OCI-LY7 (cell line): ENCODE measurements at regions not wholly inside any gene's neighbourhood (a gene's known extent, or its start where the extent isn't known, plus 50 kb on each side); places are given as distances from the start of the nearest gene placed in this dataset.

ENCODE experiments used
- BruUV-seq: library from RNA; stranded (reverse); fragments of 400-500 nt; replicated peaks from 2 replicates; lab custom pipeline; 2021; lab: Mats Ljungman, UMichigan
- CTCF ChIA-PET: fragments of 300-600 bp; sonication (Branson Sonifier 250); formaldehyde crosslinking; loops from one replicate; lab custom pipeline; 2022; ENCODE audit warnings: antibody characterized with exemption; ENCODE audit not compliant: unreplicated experiment; lab: Charles Lee
- POLR2A ChIA-PET: fragments of 300-600 bp; sonication (Branson Sonifier 250); formaldehyde crosslinking; loops from one replicate; lab custom pipeline; 2022; ENCODE audit warnings: antibody characterized with exemption; lab: Charles Lee
- DNase-seq: peaks from one replicate; pipeline ENCODE4 v3.0.0-alpha.2; 2015; ENCODE audit warnings: low spot score
- H2AFZ ChIP-seq: fragments of 200-600 bp; sonication (generic), shearing (Covaris generic); 2 replicates; pipeline ENCODE4 v1.6.1; 2014; ENCODE audit warnings: mild to moderate bottlenecking, antibody characterized with exemption, low read length, moderate library complexity
- H3K27ac ChIP-seq: fragments of 200-600 bp; sonication (generic); 2 replicates; pipeline ENCODE4 v1.5.1; 2014; ENCODE audit warnings: mixed run types, low read depth, mild to moderate bottlenecking, moderate library complexity, low read length, inconsistent platforms; ENCODE audit not compliant: poor library complexity, severe bottlenecking
- H3K36me3 ChIP-seq: fragments of 200-600 bp; sonication (generic); 2 replicates; pipeline ENCODE4 v1.6.1; 2014; ENCODE audit warnings: mild to moderate bottlenecking, antibody characterized with exemption, low read length, moderate library complexity, mixed read lengths; ENCODE audit not compliant: insufficient read depth
- H3K4me1 ChIP-seq: fragments of 200-600 bp; sonication (generic); 2 replicates; pipeline ENCODE4 v1.5.1; 2014; ENCODE audit warnings: mild to moderate bottlenecking, low read length; ENCODE audit not compliant: insufficient read depth, poor library complexity, severe bottlenecking
- H3K4me2 ChIP-seq: fragments of 200-600 bp; sonication (generic); 2 replicates; pipeline ENCODE4 v1.6.1; 2014; ENCODE audit warnings: mild to moderate bottlenecking, low read length
- H3K4me3 ChIP-seq: fragments of 200-600 bp; sonication (generic); 2 replicates; pipeline ENCODE4 v1.5.1; 2014; ENCODE audit warnings: mild to moderate bottlenecking, low read depth, low read length; ENCODE audit not compliant: poor library complexity, severe bottlenecking
- H3K79me2 ChIP-seq: fragments of 200-600 bp; sonication (generic); 2 replicates; pipeline ENCODE4 v1.6.1; 2016; ENCODE audit warnings: low read depth, mild to moderate bottlenecking, low read length, moderate library complexity, mixed read lengths; ENCODE audit not compliant: insufficient read depth
- H3K9me2 ChIP-seq: fragments of 200-600 bp; sonication (generic); 2 replicates; pipeline ENCODE4 v1.6.1; 2016; ENCODE audit warnings: mild to moderate bottlenecking, low read length, mixed read lengths; ENCODE audit not compliant: insufficient read depth
- H3K9me3 ChIP-seq: fragments of 200-600 bp; sonication (generic); 2 replicates; pipeline ENCODE4 v1.6.1; 2014; ENCODE audit warnings: mild to moderate bottlenecking, mixed run types, low read length, mixed read lengths
- H4K20me1 ChIP-seq: fragments of 200-600 bp; sonication (generic); 2 replicates; pipeline ENCODE4 v1.6.1; 2014; ENCODE audit warnings: mild to moderate bottlenecking, antibody characterized with exemption, low read length, moderate library complexity, mixed read lengths; ENCODE audit not compliant: insufficient read depth
- CTCF ChIP-seq: fragments of 200-600 bp; sonication (generic); conservative IDR thresholded peaks from 2 replicates; pipeline ENCODE4 v1.5.1; 2014; ENCODE audit warnings: mild to moderate bottlenecking, antibody characterized with exemption, low read length, moderate library complexity, mixed read lengths
- EZH2phosphoT487 ChIP-seq: fragments of 200-600 bp; sonication (generic); IDR thresholded peaks from 2 replicates; pipeline ENCODE4 v1.6.1; 2018; ENCODE audit warnings: low read depth, borderline replicate concordance, mild to moderate bottlenecking, mixed run types, antibody characterized with exemption, low read length, moderate library complexity, mixed read lengths
- intact Hi-C: fragments of 100-400 bp; cut with micrococcal nuclease; formaldehyde crosslinking; loops from one replicate; pipeline ENCODE4 v1.10.0; 2022; ENCODE audit not compliant: unreplicated experiment

DNA sequence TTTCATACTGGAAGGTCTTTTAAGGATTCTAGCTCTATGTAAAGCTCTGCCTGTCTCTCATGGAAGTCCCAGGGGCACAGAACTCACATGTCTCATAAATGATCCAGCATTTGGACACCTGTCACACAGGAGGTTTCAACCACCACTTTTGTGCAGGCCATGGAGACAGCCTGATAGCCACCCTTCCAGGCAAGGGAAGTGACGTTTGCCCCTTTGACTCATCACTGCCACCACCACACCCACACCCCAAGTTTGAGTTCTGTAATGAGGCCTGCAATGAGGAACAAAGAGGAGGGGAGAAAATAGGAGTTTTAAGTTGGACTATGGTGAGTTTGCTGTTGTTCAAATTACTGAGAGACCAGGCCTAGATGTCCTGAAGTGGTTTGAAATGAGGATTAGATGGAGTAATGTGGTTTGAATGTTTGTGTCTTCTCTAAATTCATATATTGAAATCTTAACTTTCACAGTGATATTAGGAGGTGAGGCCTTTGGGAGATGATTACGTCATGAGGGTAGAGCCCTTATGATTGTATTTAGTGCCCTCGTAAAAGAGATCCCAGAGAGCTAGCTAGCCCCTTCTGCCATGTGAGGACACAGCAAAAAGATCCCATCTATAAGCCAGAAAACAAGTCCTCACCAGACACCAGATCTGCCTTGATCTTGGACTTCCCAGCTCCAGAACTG lies 175.3 kb upstream of the EPHA4 start:
- BruUV-seq: no TSS peak

DNA sequence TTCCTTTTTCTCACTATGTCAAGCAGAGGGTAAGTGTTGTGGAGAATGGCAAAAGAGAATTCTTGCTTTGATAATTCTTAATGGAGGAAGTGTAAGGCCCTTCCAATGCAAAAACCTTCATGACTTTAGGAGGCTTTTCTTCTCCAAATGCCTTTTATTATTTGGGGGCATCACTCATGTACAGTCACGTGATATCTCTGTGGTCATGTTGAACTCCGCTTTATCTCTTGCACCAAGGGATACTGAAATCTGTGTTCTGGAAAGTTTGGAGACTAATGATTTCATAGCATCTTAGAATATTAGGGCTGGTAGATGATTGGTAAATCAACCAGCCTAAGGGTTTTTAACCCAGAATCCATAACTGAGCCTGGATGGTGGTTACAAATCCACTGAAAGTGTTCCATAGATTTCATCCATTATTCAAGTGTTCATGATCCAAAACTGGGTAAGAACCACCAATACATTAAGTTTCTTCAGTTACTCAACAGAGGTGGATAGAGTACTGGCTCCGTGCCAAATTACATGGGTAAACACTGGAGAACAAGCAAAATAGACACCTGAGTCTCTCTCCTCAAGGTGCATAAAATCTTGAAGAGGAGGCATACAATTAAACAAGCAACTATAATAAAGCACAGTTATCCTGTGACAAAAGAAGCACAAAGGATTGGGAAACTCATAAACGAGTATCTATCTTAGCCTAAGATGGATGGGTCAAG lies 169.6 kb upstream of the EPHA4 start:
- TF ChIP-seq CTCF (no peak), EZH2phosphoT487 (no peak)

More for the DNA sequence above, 175.3 kb upstream of the EPHA4 start:
- Histone ChIP-seq H3K9me2 (no peaks in the 10 kb centered on the region), H3K4me2 (no peak overlapping the region), H3K9me3 (no peaks in the 10 kb centered on the region), H4K20me1 (no peaks in the 10 kb centered on the region), H3K4me1 (no peaks in the 10 kb centered on the region), H3K79me2 (no peaks in the 10 kb centered on the region), H3K36me3 (no peaks in the 10 kb centered on the region), H3K4me3 (no peak overlapping the region), H3K27ac (no peak overlapping the region), H2AFZ (no peak overlapping the region)
- DNase-seq: no peak
- CTCF ChIA-PET: no interaction called here
- TF ChIP-seq CTCF: no peak
- no peak for TF ChIP-seq EZH2phosphoT487
- intact Hi-C loops: no loop called here
- POLR2A ChIA-PET: interaction anchor here (1.0 kb wide), 1 partner anchor 17 kb away, joined by 6 read pairs; no protein-coding TSS in a partner anchor

More for the DNA sequence above, 169.6 kb upstream of the EPHA4 start:
- Histone ChIP-seq H2AFZ (no peak overlapping the region), H4K20me1 (no peaks in the 10 kb centered on the region), H3K79me2 (no peaks in the 10 kb centered on the region), H3K4me3 (no peak overlapping the region), H3K4me1 (no peaks in the 10 kb centered on the region), H3K4me2 (no peak overlapping the region), H3K9me2 (no peaks in the 10 kb centered on the region), H3K36me3 (no peaks in the 10 kb centered on the region), H3K27ac (no peak overlapping the region), H3K9me3 (no peaks in the 10 kb centered on the region)
- ChIA-PET CTCF (no interaction called here), POLR2A (no interaction called here)
- no TSS peak for BruUV-seq
- no peak for DNase-seq
- intact Hi-C loops: no loop called here
